ACC112 (cell line): ENCODE measurements at regions not wholly inside any gene's neighbourhood (a gene's known extent, or its start where the extent isn't known, plus 50 kb on each side); places are given as distances from the start of the nearest gene placed in this dataset.
"Not testable (repeated sequence)": the region's sequence is repeated elsewhere in the genome, so short reads cannot be mapped to it uniquely, and the experiment has no call there.

ENCODE experiments used
- H2AFZ ChIP-seq: fragments of 200-600 bp; sonication (generic); one replicate; pipeline ENCODE4 v1.6.0; 2017; ENCODE audit warnings: antibody characterized with exemption, low read length; ENCODE audit not compliant: unreplicated experiment
- H3K27ac ChIP-seq: fragments of 200-600 bp; sonication (generic); 2 replicates; pipeline ENCODE4 v1.5.1; 2014; ENCODE audit warnings: low read depth, mild to moderate bottlenecking, antibody characterized with exemption, low read length, moderate library complexity
- H3K27me3 ChIP-seq: fragments of 200-600 bp; sonication (generic); 2 replicates; pipeline ENCODE4 v1.6.1; 2014; ENCODE audit warnings: mild to moderate bottlenecking, antibody characterized with exemption, low read length, moderate library complexity, mixed read lengths; ENCODE audit not compliant: insufficient read depth
- H3K36me3 ChIP-seq: fragments of 200-600 bp; sonication (generic); 2 replicates; pipeline ENCODE4 v1.6.1; 2016; ENCODE audit warnings: mild to moderate bottlenecking, antibody characterized with exemption, low read length, moderate library complexity, mixed read lengths; ENCODE audit not compliant: insufficient read depth
- H3K4me1 ChIP-seq: fragments of 200-600 bp; sonication (generic); one replicate; pipeline ENCODE4 v1.6.1; 2016; ENCODE audit warnings: low read length, mixed read lengths; ENCODE audit not compliant: insufficient read depth, unreplicated experiment, control insufficient read depth
- H3K4me3 ChIP-seq: fragments of 200-600 bp; sonication (generic); 2 replicates; pipeline ENCODE4 v1.5.1; 2014; ENCODE audit warnings: mild to moderate bottlenecking, low read depth, low read length
- H3K79me2 ChIP-seq: fragments of 200-600 bp; sonication (generic); one replicate; pipeline ENCODE4 v1.6.0; 2016; ENCODE audit warnings: low read length; ENCODE audit not compliant: control insufficient read depth, unreplicated experiment, insufficient read depth

DNA sequence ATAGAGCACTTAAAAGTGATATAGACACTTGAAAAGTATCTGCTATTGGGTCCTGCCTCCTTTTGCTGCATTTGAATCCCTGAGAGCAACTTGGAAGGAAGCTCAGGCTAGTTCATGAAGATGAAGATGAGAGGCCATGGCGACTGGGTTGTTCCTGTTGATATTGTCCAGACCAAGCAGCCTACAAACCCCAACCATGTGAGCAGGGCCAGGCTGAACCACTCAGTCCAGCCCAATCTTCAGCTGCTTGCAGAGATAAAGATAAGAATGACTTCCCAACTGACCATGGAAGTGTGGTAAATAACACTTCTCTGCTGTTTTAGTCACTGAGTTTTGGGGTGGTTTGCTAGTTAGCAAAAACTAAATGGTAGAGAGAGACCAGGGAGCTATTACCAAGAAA, 417.6 kb downstream of the SOX11 start:
- no peaks in the 10 kb centered on the region for H3K27me3 ChIP-seq
- H3K36me3 ChIP-seq, result no peaks in the 10 kb centered on the region
- H3K4me1 ChIP-seq, result no peaks in the 10 kb centered on the region
- H3K79me2 ChIP-seq, result no peaks in the 10 kb centered on the region
- H3K27ac ChIP-seq, result no peak overlapping the region
- no peak overlapping the region for H3K4me3 ChIP-seq
- H2AFZ ChIP-seq, result no peak overlapping the region

DNA sequence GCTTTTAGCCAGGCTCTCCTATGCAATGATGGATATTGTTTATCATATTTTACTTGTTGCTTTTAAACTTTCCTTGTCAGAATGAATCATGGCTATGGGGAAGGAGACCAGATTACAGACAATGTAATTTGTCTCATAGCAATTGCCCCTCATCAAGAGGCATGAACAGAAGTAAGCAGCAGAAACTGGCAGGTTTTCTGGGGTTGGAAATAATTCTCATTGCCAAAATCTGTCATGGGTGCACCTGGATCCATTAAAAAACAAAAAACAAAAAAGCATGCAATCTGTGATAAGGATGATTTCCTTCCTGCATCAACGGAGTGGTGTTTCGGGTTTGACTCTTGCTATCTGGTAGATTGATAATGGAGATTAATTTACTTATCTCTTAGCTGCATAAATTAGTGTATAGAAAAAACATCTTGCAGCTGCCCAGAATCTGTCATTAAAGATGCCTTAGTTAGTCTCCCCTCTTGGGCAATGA, 419.6 kb downstream of the SOX11 start:
- no peak overlapping the region for H3K4me3 ChIP-seq
- H2AFZ ChIP-seq, result no peak overlapping the region
- H3K27ac ChIP-seq, result no peak overlapping the region
- no peaks in the 10 kb centered on the region for H3K27me3 ChIP-seq
- no peaks in the 10 kb centered on the region for H3K36me3 ChIP-seq
- H3K79me2 ChIP-seq, result no peaks in the 10 kb centered on the region
- no peaks in the 10 kb centered on the region for H3K4me1 ChIP-seq

DNA sequence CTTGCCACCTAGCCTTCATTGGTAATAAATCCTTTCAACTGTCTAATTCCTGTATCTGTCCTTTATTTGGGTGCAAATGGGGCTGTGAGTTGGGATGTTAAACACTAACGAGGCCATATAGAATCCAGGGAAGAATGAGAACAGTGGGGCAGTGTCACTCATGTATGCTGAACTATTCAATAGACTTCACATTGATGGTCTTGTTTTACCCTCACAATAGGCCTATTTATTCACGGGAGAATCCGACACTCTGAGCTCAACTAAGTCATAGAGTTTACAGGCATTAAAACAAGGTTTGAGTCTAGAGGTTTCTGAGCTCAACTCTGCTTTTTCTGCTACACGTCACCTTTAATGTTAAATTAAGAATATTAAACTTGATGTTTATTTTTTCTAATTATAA, 421.6 kb downstream of the SOX11 start:
- H3K4me3 ChIP-seq, result no peak overlapping the region
- H3K4me1 ChIP-seq, result no peaks in the 10 kb centered on the region
- no peak overlapping the region for H2AFZ ChIP-seq
- H3K27me3 ChIP-seq, result no peaks in the 10 kb centered on the region
- H3K36me3 ChIP-seq, result no peaks in the 10 kb centered on the region
- no peaks in the 10 kb centered on the region for H3K79me2 ChIP-seq
- no peak overlapping the region for H3K27ac ChIP-seq

DNA sequence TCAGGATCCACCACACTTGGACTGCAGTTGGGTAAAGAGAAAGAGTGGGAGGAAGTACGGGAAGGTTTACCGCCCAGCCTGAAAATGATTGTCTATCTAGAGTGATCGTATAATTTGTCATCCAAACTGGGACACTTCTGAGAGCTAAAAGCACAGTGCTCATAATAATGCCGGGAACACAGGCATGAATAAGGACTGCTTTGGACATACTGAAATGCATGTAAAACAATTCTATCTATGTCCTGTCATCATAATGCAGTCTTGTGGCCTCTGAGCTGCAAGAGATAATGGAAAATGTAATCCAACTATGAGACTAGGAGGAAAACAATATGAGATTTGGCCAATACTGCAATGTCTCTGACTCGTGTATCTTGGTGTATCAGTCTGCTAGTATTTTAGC, 435.5 kb downstream of the SOX11 start:
- no peak overlapping the region for H3K27ac ChIP-seq
- H3K36me3 ChIP-seq, result no peaks in the 10 kb centered on the region
- H3K4me1 ChIP-seq, result no peaks in the 10 kb centered on the region
- H3K79me2 ChIP-seq, result no peaks in the 10 kb centered on the region
- H3K27me3 ChIP-seq, result no peaks in the 10 kb centered on the region
- no peak overlapping the region for H2AFZ ChIP-seq
- no peak overlapping the region for H3K4me3 ChIP-seq

DNA sequence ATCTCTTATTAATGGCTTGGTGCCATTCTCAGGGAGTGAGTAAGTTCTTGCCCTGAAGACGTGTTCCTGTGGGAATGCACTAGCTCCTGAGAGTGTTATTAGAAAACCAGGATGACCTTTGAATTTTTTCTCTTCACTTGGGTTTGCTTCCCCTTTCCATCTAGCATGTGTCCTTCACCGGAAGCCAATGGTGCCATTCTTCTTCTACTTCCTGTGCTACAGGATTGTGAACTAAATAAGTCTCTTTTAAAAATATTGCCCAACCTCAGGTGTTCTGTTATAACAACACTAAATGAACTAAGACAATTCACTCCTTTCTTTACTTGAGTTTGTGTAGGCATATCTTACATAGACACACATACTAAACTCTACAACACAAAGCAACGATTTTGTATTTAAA, 447.0 kb downstream of the SOX11 start:
- Histone ChIP-seq H2AFZ (no peak overlapping the region), H3K79me2 (no peaks in the 10 kb centered on the region), H3K36me3 (no peaks in the 10 kb centered on the region), H3K27me3 (no peaks in the 10 kb centered on the region), H3K4me1 (no peaks in the 10 kb centered on the region), H3K27ac (no peak overlapping the region), H3K4me3 (no peak overlapping the region)

DNA sequence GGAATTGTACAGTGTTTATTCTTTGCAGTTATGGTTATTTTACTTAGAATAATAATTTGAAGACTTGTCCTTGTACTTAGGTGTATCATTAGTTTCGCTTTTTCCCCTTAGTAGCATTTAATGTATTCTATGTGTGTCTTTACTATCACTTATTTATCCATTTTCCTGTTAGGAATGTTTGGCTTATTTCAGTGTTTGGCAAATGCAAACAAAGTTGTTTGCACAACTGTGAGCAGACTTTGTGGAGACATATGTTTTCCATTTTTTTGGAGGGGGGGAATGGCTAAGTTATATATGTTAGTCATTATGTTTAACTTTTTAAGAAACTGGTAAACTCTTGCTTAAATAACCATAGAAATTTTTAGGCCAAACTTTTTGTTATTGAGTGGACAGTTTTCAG, 447.7 kb downstream of the SOX11 start:
- Histone ChIP-seq H3K79me2 (no peaks in the 10 kb centered on the region), H3K4me1 (no peaks in the 10 kb centered on the region), H3K4me3 (no peak overlapping the region), H3K27ac (no peak overlapping the region), H3K27me3 (no peaks in the 10 kb centered on the region), H3K36me3 (no peaks in the 10 kb centered on the region), H2AFZ (no peak overlapping the region)

DNA sequence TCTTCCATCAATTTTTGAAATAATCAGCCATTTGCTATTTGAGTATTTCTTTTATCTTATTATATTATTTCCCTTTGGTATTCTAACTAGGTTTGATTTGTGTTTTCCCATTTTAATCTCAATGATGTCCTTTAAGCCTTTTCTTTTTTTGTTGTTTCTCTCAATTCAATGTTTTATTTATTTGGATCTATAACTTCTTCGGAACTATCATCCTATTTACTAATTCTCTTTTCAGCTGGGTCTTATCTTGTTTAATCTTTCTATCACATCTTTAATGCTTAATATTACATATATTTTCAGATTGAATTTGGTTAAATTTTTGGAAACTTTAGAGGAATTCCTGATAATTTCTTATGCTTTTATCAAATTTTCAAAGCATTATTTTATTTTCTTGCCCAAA, 448.3 kb downstream of the SOX11 start:
- Histone ChIP-seq H3K27me3 (no peaks in the 10 kb centered on the region), H3K27ac (no peak overlapping the region), H3K4me3 (no peak overlapping the region), H3K4me1 (no peaks in the 10 kb centered on the region), H3K36me3 (no peaks in the 10 kb centered on the region), H3K79me2 (no peaks in the 10 kb centered on the region), H2AFZ (no peak overlapping the region)

DNA sequence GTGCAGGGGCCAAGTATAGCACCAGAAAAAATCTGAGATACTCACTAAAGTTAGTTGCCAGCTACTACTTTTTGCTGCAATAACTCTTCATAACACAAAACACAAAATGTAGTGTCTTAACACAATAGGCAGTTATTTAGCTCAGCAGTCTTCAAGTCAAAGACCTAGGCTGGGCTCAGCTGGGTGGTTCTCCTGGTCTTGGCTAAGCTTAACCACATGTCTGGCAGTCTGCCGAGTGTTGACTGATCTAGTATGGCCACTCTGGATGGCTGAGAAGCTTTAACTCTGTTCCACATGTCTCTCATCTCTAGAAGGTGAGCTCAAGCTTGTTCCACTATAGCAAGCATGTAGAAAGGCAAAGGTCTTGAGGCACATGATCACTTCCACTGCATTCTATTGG, 451.6 kb downstream of the SOX11 start:
- Histone ChIP-seq H3K4me1 (no peaks in the 10 kb centered on the region), H2AFZ (no peak overlapping the region), H3K27ac (no peak overlapping the region), H3K4me3 (no peak overlapping the region), H3K27me3 (no peaks in the 10 kb centered on the region), H3K36me3 (no peaks in the 10 kb centered on the region), H3K79me2 (no peaks in the 10 kb centered on the region)

DNA sequence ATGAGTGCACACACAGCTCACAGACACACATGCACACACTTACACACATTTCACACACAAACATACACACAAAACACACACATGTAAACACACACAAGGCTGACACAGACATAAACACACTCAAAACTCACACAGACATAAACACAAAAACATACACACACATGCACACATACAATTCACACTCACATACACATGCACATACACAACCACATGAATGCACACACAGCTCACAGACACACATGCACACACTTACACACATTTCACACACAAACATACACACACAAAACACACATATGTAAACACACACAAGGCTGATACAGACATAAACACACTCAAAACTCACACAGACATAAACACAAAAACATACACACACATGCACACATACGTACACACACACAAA, 455.0 kb downstream of the SOX11 start:
- H2AFZ ChIP-seq, H3K27me3 ChIP-seq, H3K79me2 ChIP-seq, H3K4me3 ChIP-seq, H3K36me3 ChIP-seq, H3K4me1 ChIP-seq, H3K27ac ChIP-seq: not testable (repeated sequence)

DNA sequence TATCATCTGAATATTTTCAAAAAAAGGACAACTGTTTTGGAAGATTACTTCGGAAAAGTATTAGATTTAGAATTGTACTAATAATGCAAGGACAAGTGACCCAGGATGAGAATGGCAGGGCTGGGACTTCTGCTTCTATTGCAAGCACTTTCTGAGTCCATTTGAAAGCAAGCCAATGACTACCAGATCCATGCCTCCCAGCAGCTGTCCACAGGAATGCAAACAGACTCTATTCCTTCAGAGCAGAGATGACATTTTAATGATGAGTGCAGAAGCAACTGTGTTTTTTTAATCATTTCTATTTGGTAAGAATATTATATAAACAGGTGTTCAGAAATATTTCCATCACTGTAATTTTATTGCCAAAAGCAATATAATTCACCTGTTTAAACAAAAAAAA, 456.7 kb downstream of the SOX11 start:
- no peaks in the 10 kb centered on the region for H3K79me2 ChIP-seq
- H3K4me1 ChIP-seq, result no peaks in the 10 kb centered on the region
- H3K27me3 ChIP-seq, result no peaks in the 10 kb centered on the region
- no peak overlapping the region for H2AFZ ChIP-seq
- H3K36me3 ChIP-seq, result no peaks in the 10 kb centered on the region
- H3K27ac ChIP-seq, result no peak overlapping the region
- H3K4me3 ChIP-seq, result no peak overlapping the region

DNA sequence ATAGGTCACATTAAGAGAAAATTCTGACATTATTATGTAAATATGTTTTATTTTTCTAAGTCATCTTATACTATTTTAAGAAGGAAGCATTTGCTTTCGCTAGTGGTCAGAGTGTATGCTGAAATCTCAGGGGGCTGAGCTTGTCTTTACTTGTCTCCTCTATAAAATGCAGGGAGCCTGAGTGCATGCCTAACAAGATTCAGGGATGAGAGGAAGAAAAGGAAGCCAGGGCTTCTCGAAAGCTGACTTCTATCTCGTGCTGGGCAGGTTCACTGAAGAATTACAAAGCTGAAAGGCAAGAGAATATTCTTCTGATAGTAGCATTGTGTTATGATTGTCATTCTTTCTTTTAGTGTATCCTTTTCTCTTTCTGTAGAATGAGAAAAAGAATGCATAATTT, 467.4 kb downstream of the SOX11 start:
- H3K27ac ChIP-seq, result no peak overlapping the region
- no peaks in the 10 kb centered on the region for H3K79me2 ChIP-seq
- no peaks in the 10 kb centered on the region for H3K4me1 ChIP-seq
- H3K36me3 ChIP-seq, result no peaks in the 10 kb centered on the region
- H2AFZ ChIP-seq, result no peak overlapping the region
- H3K27me3 ChIP-seq, result no peaks in the 10 kb centered on the region
- H3K4me3 ChIP-seq, result no peak overlapping the region

DNA sequence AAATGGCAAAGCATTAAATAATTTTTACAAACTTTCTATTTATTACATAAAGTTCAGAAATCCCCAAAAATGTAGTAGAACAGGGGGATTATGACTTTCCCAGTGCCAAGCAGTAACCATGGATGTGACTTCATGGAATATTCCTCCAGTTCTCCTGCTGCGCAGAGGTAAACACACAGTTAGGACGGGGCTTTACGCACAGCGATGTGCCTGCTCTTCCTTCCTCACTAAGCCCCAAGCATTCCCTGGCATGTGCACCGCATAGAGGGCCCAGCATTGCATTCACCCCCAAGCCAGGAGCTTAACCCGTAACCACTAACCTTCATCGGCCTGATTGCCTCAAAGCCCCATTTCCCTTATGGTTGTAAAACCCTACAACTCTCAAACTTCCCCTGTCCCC, 471.7 kb downstream of the SOX11 start:
- Histone ChIP-seq H3K27ac (no peak overlapping the region), H3K27me3 (no peaks in the 10 kb centered on the region), H3K36me3 (no peaks in the 10 kb centered on the region), H2AFZ (no peak overlapping the region), H3K4me1 (no peaks in the 10 kb centered on the region), H3K4me3 (no peak overlapping the region), H3K79me2 (no peaks in the 10 kb centered on the region)
